ENCODE measurements at regions not wholly inside any gene's neighbourhood (a gene's known extent, or its start where the extent isn't known, plus 50 kb on each side); places are given as distances from the start of the nearest gene placed in this dataset.

- peak in 1 of 5 experiments; percentile 10 for DNase-seq
These were observed 50.3 kb upstream of the TSNAX start for GRCh38 chr1:231478019-231478785.
